ENCODE measurements at regions not wholly inside any gene's neighbourhood (a gene's known extent, or its start where the extent isn't known, plus 50 kb on each side); places are given as distances from the start of the nearest gene placed in this dataset.

GRCh38 chr18:1892191-1892590 lies 679.1 kb downstream of the METTL4 start:
- TF ChIP-seq CTCF (IDR thresholded peaks at IDR 0.05; ENCODE audit: borderline replicate concordance, insufficient read depth, low read depth, low read length) = no peak

GRCh38 chr18:1895456-1896185 lies 675.7 kb downstream of the METTL4 start:
- no peak overlapping the region for H3K4me3 ChIP-seq (ENCODE audit: low read depth, low read length)
- TF ChIP-seq CTCF (IDR thresholded peaks at IDR 0.05; ENCODE audit: borderline replicate concordance, insufficient read depth, low read depth, low read length) = no peak

More at GRCh38 chr18:1892191-1892590, 679.1 kb downstream of the METTL4 start:
- H3K4me3 ChIP-seq (ENCODE audit: low read depth, low read length) = no peak overlapping the region

GRCh38 chr18:1906421-1906820 lies 664.9 kb downstream of the METTL4 start:
- no peak overlapping the region for H3K4me3 ChIP-seq (ENCODE audit: low read depth, low read length)
- TF ChIP-seq CTCF (IDR thresholded peaks at IDR 0.05; ENCODE audit: borderline replicate concordance, insufficient read depth, low read depth, low read length) = no peak

GRCh38 chr18:1907470-1908206 lies 663.7 kb downstream of the METTL4 start:
- no peak for TF ChIP-seq CTCF (IDR thresholded peaks at IDR 0.05; ENCODE audit: borderline replicate concordance, insufficient read depth, low read depth, low read length)

GRCh38 chr18:1914489-1914888 lies 656.8 kb downstream of the METTL4 start:
- no peak overlapping the region for H3K4me3 ChIP-seq (ENCODE audit: low read depth, low read length)
- peak; percentile 31; the same call in 1 of the 2 replicates for TF ChIP-seq CTCF (IDR thresholded peaks at IDR 0.05; ENCODE audit: borderline replicate concordance, insufficient read depth, low read depth, low read length)

More at GRCh38 chr18:1907470-1908206, 663.7 kb downstream of the METTL4 start:
- H3K4me3 ChIP-seq (ENCODE audit: low read depth, low read length) = no peak overlapping the region

- H3K4me3 ChIP-seq (ENCODE audit: low read depth, low read length) = no peak overlapping the region
- TF ChIP-seq CTCF (IDR thresholded peaks at IDR 0.05; ENCODE audit: borderline replicate concordance, insufficient read depth, low read depth, low read length) = no peak
These were observed 654.3 kb downstream of the METTL4 start for GRCh38 chr18:1916869-1917523.

Data from GM12875 (cell line).